ENCODE measurements at regions not wholly inside any gene's neighbourhood (a gene's known extent, or its start where the extent isn't known, plus 50 kb on each side); places are given as distances from the start of the nearest gene placed in this dataset.
"Not testable (repeated sequence)": the region's sequence is repeated elsewhere in the genome, so short reads cannot be mapped to it uniquely, and the experiment has no call there.

GRCh38 chr5:174489215-174489614, 235.2 kb upstream of the MSX2 start:
- Mint-ChIP-seq H3K4me1 (ENCODE audit: low read depth) (no peaks in the 10 kb centered on the region), H3K4me3 (no peak overlapping the region), H3K9me3 (ENCODE audit: low read depth) (peaks cover 3% of the 10 kb centered on the region), H3K27me3 (peaks cover 6% of the 10 kb centered on the region), H3K27ac (no peak overlapping the region), H3K36me3 (no peaks in the 10 kb centered on the region)

- Mint-ChIP-seq H3K36me3 (no peaks in the 10 kb centered on the region), H3K27me3 (peaks cover 2% of the 10 kb centered on the region), H3K9me3 (ENCODE audit: low read depth) (peaks cover 3% of the 10 kb centered on the region), H3K4me1 (ENCODE audit: low read depth) (no peaks in the 10 kb centered on the region), H3K27ac (no peak overlapping the region), H3K4me3 (no peak overlapping the region)
Measured at GRCh38 chr5:174489920-174490597, 234.3 kb upstream of the MSX2 start.

GRCh38 chr5:174490728-174491127, 233.7 kb upstream of the MSX2 start:
- no peak overlapping the region for H3K4me3 Mint-ChIP-seq
- no peaks in the 10 kb centered on the region for H3K4me1 Mint-ChIP-seq (ENCODE audit: low read depth)
- no peaks in the 10 kb centered on the region for H3K36me3 Mint-ChIP-seq
- H3K27ac Mint-ChIP-seq = no peak overlapping the region
- peaks cover 3% of the 10 kb centered on the region for H3K9me3 Mint-ChIP-seq (ENCODE audit: low read depth)
- H3K27me3 Mint-ChIP-seq = peaks cover 2% of the 10 kb centered on the region

GRCh38 chr5:174491265-174491664, 233.1 kb upstream of the MSX2 start:
- Mint-ChIP-seq H3K27me3 (peaks cover 2% of the 10 kb centered on the region), H3K4me3 (no peak overlapping the region), H3K27ac (no peak overlapping the region), H3K4me1 (ENCODE audit: low read depth) (no peaks in the 10 kb centered on the region), H3K36me3 (no peaks in the 10 kb centered on the region), H3K9me3 (ENCODE audit: low read depth) (peaks cover 3% of the 10 kb centered on the region)

GRCh38 chr5:174491761-174492350, 232.5 kb upstream of the MSX2 start:
- H3K27me3 Mint-ChIP-seq = peaks cover 2% of the 10 kb centered on the region
- no peak overlapping the region for H3K4me3 Mint-ChIP-seq

GRCh38 chr5:174493530-174493929, 230.9 kb upstream of the MSX2 start:
- Mint-ChIP-seq H3K4me3 (no peak overlapping the region), H3K27ac (no peak overlapping the region), H3K36me3 (no peaks in the 10 kb centered on the region), H3K4me1 (ENCODE audit: low read depth) (no peaks in the 10 kb centered on the region), H3K27me3 (no peaks in the 10 kb centered on the region), H3K9me3 (ENCODE audit: low read depth) (peaks cover 4% of the 10 kb centered on the region)

More at GRCh38 chr5:174491761-174492350, 232.5 kb upstream of the MSX2 start:
- Mint-ChIP-seq H3K27ac (no peak overlapping the region), H3K9me3 (ENCODE audit: low read depth) (peaks cover 3% of the 10 kb centered on the region), H3K36me3 (no peaks in the 10 kb centered on the region), H3K4me1 (ENCODE audit: low read depth) (no peaks in the 10 kb centered on the region)

- not testable (repeated sequence) for H3K4me3 Mint-ChIP-seq; H3K4me1 Mint-ChIP-seq (ENCODE audit: low read depth); H3K27me3 Mint-ChIP-seq; H3K27ac Mint-ChIP-seq; H3K36me3 Mint-ChIP-seq
- peaks cover 19% of the 10 kb centered on the region for H3K9me3 Mint-ChIP-seq (ENCODE audit: low read depth)
Measured at GRCh38 chr5:174497939-174498338, 226.4 kb upstream of the MSX2 start.

- not testable (repeated sequence) for H3K27me3 Mint-ChIP-seq; H3K27ac Mint-ChIP-seq; H3K4me3 Mint-ChIP-seq; H3K36me3 Mint-ChIP-seq; H3K4me1 Mint-ChIP-seq (ENCODE audit: low read depth)
- peaks cover 19% of the 10 kb centered on the region for H3K9me3 Mint-ChIP-seq (ENCODE audit: low read depth)
Measured at GRCh38 chr5:174498575-174498974, 225.8 kb upstream of the MSX2 start.

GRCh38 chr5:174500636-174501035, 223.7 kb upstream of the MSX2 start:
- Mint-ChIP-seq H3K4me3 (no peak overlapping the region), H3K4me1 (ENCODE audit: low read depth) (no peaks in the 10 kb centered on the region), H3K27ac (no peak overlapping the region), H3K36me3 (no peaks in the 10 kb centered on the region), H3K9me3 (ENCODE audit: low read depth) (peaks cover 19% of the 10 kb centered on the region), H3K27me3 (peaks cover 5% of the 10 kb centered on the region)

- no peaks in the 10 kb centered on the region for H3K4me1 Mint-ChIP-seq (ENCODE audit: low read depth)
- no peaks in the 10 kb centered on the region for H3K36me3 Mint-ChIP-seq
- H3K27me3 Mint-ChIP-seq = peaks cover 5% of the 10 kb centered on the region
- no peak overlapping the region for H3K27ac Mint-ChIP-seq
- no peak overlapping the region for H3K4me3 Mint-ChIP-seq
- peaks cover 19% of the 10 kb centered on the region for H3K9me3 Mint-ChIP-seq (ENCODE audit: low read depth)
Measured at GRCh38 chr5:174501461-174502069, 222.8 kb upstream of the MSX2 start.

- peaks cover 5% of the 10 kb centered on the region for H3K27me3 Mint-ChIP-seq
- H3K27ac Mint-ChIP-seq = no peak overlapping the region
- H3K4me3 Mint-ChIP-seq = no peak overlapping the region
- peaks cover 14% of the 10 kb centered on the region for H3K9me3 Mint-ChIP-seq (ENCODE audit: low read depth)
- no peaks in the 10 kb centered on the region for H3K4me1 Mint-ChIP-seq (ENCODE audit: low read depth)
- no peaks in the 10 kb centered on the region for H3K36me3 Mint-ChIP-seq
Measured at GRCh38 chr5:174503086-174503460, 221.3 kb upstream of the MSX2 start.

GRCh38 chr5:174503461-174504265, 220.7 kb upstream of the MSX2 start:
- Mint-ChIP-seq H3K36me3 (no peaks in the 10 kb centered on the region), H3K4me1 (ENCODE audit: low read depth) (no peaks in the 10 kb centered on the region), H3K27ac (no peak overlapping the region), H3K9me3 (ENCODE audit: low read depth) (peaks cover 14% of the 10 kb centered on the region), H3K4me3 (no peak overlapping the region), H3K27me3 (peaks cover 5% of the 10 kb centered on the region)

GRCh38 chr5:174504266-174504726, 220.1 kb upstream of the MSX2 start:
- peaks cover 6% of the 10 kb centered on the region for H3K27me3 Mint-ChIP-seq
- peaks cover 14% of the 10 kb centered on the region for H3K9me3 Mint-ChIP-seq (ENCODE audit: low read depth)
- H3K27ac Mint-ChIP-seq = no peak overlapping the region

GRCh38 chr5:174505621-174506020, 218.8 kb upstream of the MSX2 start:
- Mint-ChIP-seq H3K4me1 (ENCODE audit: low read depth) (no peaks in the 10 kb centered on the region), H3K27ac (no peak overlapping the region), H3K27me3 (peaks cover 6% of the 10 kb centered on the region), H3K4me3 (no peak overlapping the region), H3K9me3 (ENCODE audit: low read depth) (peaks cover 6% of the 10 kb centered on the region), H3K36me3 (no peaks in the 10 kb centered on the region)

More at GRCh38 chr5:174504266-174504726, 220.1 kb upstream of the MSX2 start:
- no peaks in the 10 kb centered on the region for H3K36me3 Mint-ChIP-seq
- H3K4me1 Mint-ChIP-seq (ENCODE audit: low read depth) = no peaks in the 10 kb centered on the region
- no peak overlapping the region for H3K4me3 Mint-ChIP-seq

Data from activated naive CD8-positive, alpha-beta T cell (primary cell).